ENCODE measurements at regions not wholly inside any gene's neighbourhood (a gene's known extent, or its start where the extent isn't known, plus 50 kb on each side); places are given as distances from the start of the nearest gene placed in this dataset.
"Not testable (repeated sequence)": the region's sequence is repeated elsewhere in the genome, so short reads cannot be mapped to it uniquely, and the experiment has no call there.

- RAD21 ChIA-PET (ENCODE audit: low non-redundant PET in 1 of 2, low total read pairs in 2 of 2, uncharacterized antibody in 2 of 2, unreplicated experiment in 2 of 2); H3K4me1 ChIP-seq (ENCODE audit: control insufficient read depth in 1 of 2, insufficient read depth in 2 of 2, low read length in 2 of 2); BruUV-seq (replicated peaks); ATAC-seq; H3K79me2 ChIP-seq (ENCODE audit: insufficient read depth, low read length); H3K9me3 ChIP-seq (ENCODE audit: control insufficient read depth in 1 of 2, insufficient read depth in 1 of 2, low read depth in 1 of 2, low read length in 2 of 2); CTCF ChIA-PET; H4K20me1 ChIP-seq (ENCODE audit: insufficient read depth); H3K27ac ChIP-seq (ENCODE audit: low read depth, low read length); H3K4me2 ChIP-seq (ENCODE audit: low read length); H3K4me3 ChIP-seq (replicated peaks in 1 of 2; ENCODE audit: low read depth in 1 of 2, low read length in 2 of 2); DNase-seq (ENCODE audit: low read depth, low spot score); H3K36me3 ChIP-seq (ENCODE audit: control insufficient read depth in 1 of 2, insufficient read depth in 2 of 2, low read length in 2 of 2); H3K27me3 ChIP-seq (ENCODE audit: insufficient read depth, low read length); POLR2A ChIA-PET; H3K9me2 ChIP-seq (ENCODE audit: insufficient read depth); intact Hi-C loops (cut with micrococcal nuclease); H2AFZ ChIP-seq (ENCODE audit: low read depth, low read length, poor library complexity, severe bottlenecking); H3K9ac ChIP-seq (ENCODE audit: low read length): not testable (repeated sequence)
Observed at GRCh38 chr2:144638250-144638649, 118.3 kb upstream of the ZEB2 start.

GRCh38 chr2:144636860-144637259 lies 116.9 kb upstream of the ZEB2 start:
- ATAC-seq; H3K9ac ChIP-seq (ENCODE audit: low read length); H2AFZ ChIP-seq (ENCODE audit: low read depth, low read length, poor library complexity, severe bottlenecking); H3K27ac ChIP-seq (ENCODE audit: low read depth, low read length); RAD21 ChIA-PET (ENCODE audit: low non-redundant PET in 1 of 2, low total read pairs in 2 of 2, uncharacterized antibody in 2 of 2, unreplicated experiment in 2 of 2); H3K36me3 ChIP-seq (ENCODE audit: control insufficient read depth in 1 of 2, insufficient read depth in 2 of 2, low read length in 2 of 2); H4K20me1 ChIP-seq (ENCODE audit: insufficient read depth); H3K27me3 ChIP-seq (ENCODE audit: insufficient read depth, low read length); POLR2A ChIA-PET; H3K9me3 ChIP-seq (ENCODE audit: control insufficient read depth in 1 of 2, insufficient read depth in 1 of 2, low read depth in 1 of 2, low read length in 2 of 2); H3K4me2 ChIP-seq (ENCODE audit: low read length); BruUV-seq (replicated peaks); CTCF ChIA-PET; H3K4me1 ChIP-seq (ENCODE audit: control insufficient read depth in 1 of 2, insufficient read depth in 2 of 2, low read length in 2 of 2); H3K79me2 ChIP-seq (ENCODE audit: insufficient read depth, low read length); H3K4me3 ChIP-seq (replicated peaks in 1 of 2; ENCODE audit: low read depth in 1 of 2, low read length in 2 of 2); DNase-seq (ENCODE audit: low read depth, low spot score); intact Hi-C loops (cut with micrococcal nuclease); H3K9me2 ChIP-seq (ENCODE audit: insufficient read depth): not testable (repeated sequence)

- H3K27me3 ChIP-seq (ENCODE audit: insufficient read depth, low read length): no peaks in the 10 kb centered on the region
- no peak overlapping the region for H2AFZ ChIP-seq (ENCODE audit: low read depth, low read length, poor library complexity, severe bottlenecking)
- H3K4me2 ChIP-seq (ENCODE audit: low read length): no peak overlapping the region
- BruUV-seq (replicated peaks): no TSS peak
- H3K4me3 ChIP-seq (replicated peaks in 1 of 2; ENCODE audit: low read depth in 1 of 2, low read length in 2 of 2): no peak overlapping the region
- ChIA-PET POLR2A (no interaction called here), RAD21 (ENCODE audit: low non-redundant PET in 1 of 2, low total read pairs in 2 of 2, uncharacterized antibody in 2 of 2, unreplicated experiment in 2 of 2) (no interaction called here), CTCF (no interaction called here)
- no peaks in the 10 kb centered on the region for H3K36me3 ChIP-seq (ENCODE audit: control insufficient read depth in 1 of 2, insufficient read depth in 2 of 2, low read length in 2 of 2)
- H3K9me3 ChIP-seq (ENCODE audit: control insufficient read depth in 1 of 2, insufficient read depth in 1 of 2, low read depth in 1 of 2, low read length in 2 of 2): no peaks in the 10 kb centered on the region
- intact Hi-C loops (cut with micrococcal nuclease): no loop called here
- H3K79me2 ChIP-seq (ENCODE audit: insufficient read depth, low read length): no peaks in the 10 kb centered on the region
- no peaks in the 10 kb centered on the region for H3K9me2 ChIP-seq (ENCODE audit: insufficient read depth)
- H3K27ac ChIP-seq (ENCODE audit: low read depth, low read length): no peak overlapping the region
- H3K4me1 ChIP-seq (ENCODE audit: control insufficient read depth in 1 of 2, insufficient read depth in 2 of 2, low read length in 2 of 2): no peaks in the 10 kb centered on the region
- no peaks in the 10 kb centered on the region for H4K20me1 ChIP-seq (ENCODE audit: insufficient read depth)
- no peak overlapping the region for H3K9ac ChIP-seq (ENCODE audit: low read length)
- ATAC-seq: no peak
- DNase-seq (ENCODE audit: low read depth, low spot score): no peak
- no peak for TF ChIP-seq POLR2A (IDR thresholded peaks at IDR 0.05; ENCODE audit: borderline replicate concordance, extremely low read depth, insufficient read depth, insufficient read length)
- no peak for TF ChIP-seq ATF3 (IDR thresholded peaks at IDR 0.05)
- TF ChIP-seq SIN3A (IDR thresholded peaks at IDR 0.05; ENCODE audit: low read depth): no peak
- TF ChIP-seq EZH2phosphoT487 (IDR thresholded peaks at IDR 0.05; ENCODE audit: borderline replicate concordance): no peak
- TF ChIP-seq SP1 (IDR thresholded peaks at IDR 0.05; ENCODE audit: low read depth): no peak
- no peak for TF ChIP-seq TCF7L2 (IDR thresholded peaks at IDR 0.05; ENCODE audit: borderline replicate concordance, extremely low read depth, insufficient read depth, insufficient read length)
- no peak for TF ChIP-seq ZNF274 (IDR thresholded peaks at IDR 0.05; ENCODE audit: low read depth, low read length)
- no peak for TF ChIP-seq EGR1 (IDR thresholded peaks at IDR 0.05; ENCODE audit: low read depth)
- no peak for TF ChIP-seq SRF (IDR thresholded peaks at IDR 0.05; ENCODE audit: low read depth)
- no peak for TF ChIP-seq EZH2 (IDR thresholded peaks at IDR 0.05)
- no peak for TF ChIP-seq FOSL1 (IDR thresholded peaks at IDR 0.05; ENCODE audit: low read depth)
- no peak for TF ChIP-seq RAD21 (IDR thresholded peaks at IDR 0.05; ENCODE audit: low read depth)
- no peak for TF ChIP-seq YY1 (IDR thresholded peaks at IDR 0.05; ENCODE audit: extremely low read depth, insufficient replicate concordance, low read depth, low read length)
- no peak for TF ChIP-seq CEBPB (IDR thresholded peaks at IDR 0.05; ENCODE audit: low read depth)
- no peak for TF ChIP-seq ZFX (IDR thresholded peaks at IDR 0.05)
- TF ChIP-seq ELF1 (IDR thresholded peaks at IDR 0.05; ENCODE audit: borderline replicate concordance, low read depth): no peak
- TF ChIP-seq MAX (IDR thresholded peaks at IDR 0.05): no peak
Observed at GRCh38 chr2:144632809-144633208, 112.9 kb upstream of the ZEB2 start.
